GM12891 (cell line): ENCODE measurements at regions not wholly inside any gene's neighbourhood (a gene's known extent, or its start where the extent isn't known, plus 50 kb on each side); places are given as distances from the start of the nearest gene placed in this dataset.
A peak's percentile ranks its signal among the peaks of the same experiment; 100 is the strongest.

Source experiments
- DNase-seq: peaks from one replicate; pipeline ENCODE4 v3.0.0; 2011; ENCODE audit warnings: low spot score; ENCODE audit not compliant: insufficient read length
- FAIRE-seq: peaks from 2 replicates; lab custom pipeline; 2011; peaks lifted over from hg19 to GRCh38; lab: Jason Lieb, UNC
- PAX5 ChIP-seq: IDR thresholded peaks from 2 replicates; pipeline ENCODE4 v1.6.1; 2011; ENCODE audit warnings: low read length, moderate library complexity, mild to moderate bottlenecking; ENCODE audit not compliant: insufficient read depth, severe bottlenecking
- POLR2A ChIP-seq: IDR thresholded peaks from 2 replicates; pipeline ENCODE4 v1.6.1; 2011; ENCODE audit warnings: low read depth, low read length, control low read depth
- POLR2AphosphoS5 ChIP-seq: IDR thresholded peaks from 2 replicates; pipeline ENCODE4 v1.6.1; 2011; ENCODE audit warnings: low read depth, low read length, control low read depth
- POU2F2 ChIP-seq: IDR thresholded peaks from 2 replicates; pipeline ENCODE4 v1.6.1; 2011; ENCODE audit warnings: low read depth, mild to moderate bottlenecking, control low read depth, low read length, moderate library complexity
- SPI1 ChIP-seq: IDR thresholded peaks from 2 replicates; pipeline ENCODE4 v1.6.1; 2011; ENCODE audit warnings: low read depth, low read length, control low read depth
- TAF1 ChIP-seq: IDR thresholded peaks from 2 replicates; pipeline ENCODE4 v1.6.1; 2011; ENCODE audit warnings: low read depth, low read length, control low read depth

- FAIRE-seq (peak; percentile 62), DNase-seq (no peak)
- TF ChIP-seq SPI1 (no peak), TAF1 (no peak), PAX5 (no peak), POLR2AphosphoS5 (no peak), POLR2A (no peak), POU2F2 (no peak)
Observed at GRCh38 chr6:144585217-144585814, 300.2 kb downstream of the UTRN start.

GRCh38 chr6:144586986-144587385, 301.9 kb downstream of the UTRN start:
- DNase-seq (no peak), FAIRE-seq (no peak)

GRCh38 chr6:144588697-144589325, 303.7 kb downstream of the UTRN start:
- DNase-seq (no peak), FAIRE-seq (no peak)
- TF ChIP-seq POLR2A (no peak), TAF1 (no peak), PAX5 (no peak), POU2F2 (no peak), POLR2AphosphoS5 (no peak), SPI1 (no peak)

More at GRCh38 chr6:144586986-144587385, 301.9 kb downstream of the UTRN start:
- TF ChIP-seq PAX5: no peak
- no peak for TF ChIP-seq SPI1
- TF ChIP-seq POLR2A: no peak
- no peak for TF ChIP-seq POLR2AphosphoS5
- no peak for TF ChIP-seq TAF1
- no peak for TF ChIP-seq POU2F2

GRCh38 chr6:144590532-144590931, 305.4 kb downstream of the UTRN start:
- DNase-seq (no peak), FAIRE-seq (peak; percentile 58)
- TF ChIP-seq SPI1: peak; percentile 73
- no peak for TF ChIP-seq POU2F2

GRCh38 chr6:144593392-144593791, 308.3 kb downstream of the UTRN start:
- DNase-seq (no peak), FAIRE-seq (peak; percentile 9)
- no peak for TF ChIP-seq POLR2A
- TF ChIP-seq POU2F2: no peak
- TF ChIP-seq SPI1: no peak
- no peak for TF ChIP-seq TAF1
- TF ChIP-seq PAX5: no peak
- TF ChIP-seq POLR2AphosphoS5: no peak

- no peak for FAIRE-seq
- TF ChIP-seq POLR2AphosphoS5: no peak
- no peak for TF ChIP-seq POU2F2
- TF ChIP-seq SPI1: no peak
- no peak for TF ChIP-seq PAX5
- no peak for TF ChIP-seq TAF1
- TF ChIP-seq POLR2A: no peak
Observed at GRCh38 chr6:144594585-144594984, 309.4 kb downstream of the UTRN start.

GRCh38 chr6:144595266-144595665, 310.1 kb downstream of the UTRN start:
- FAIRE-seq: no peak
- no peak for DNase-seq
- no peak for TF ChIP-seq POU2F2
- TF ChIP-seq POLR2A: no peak
- no peak for TF ChIP-seq PAX5
- TF ChIP-seq POLR2AphosphoS5: no peak
- TF ChIP-seq TAF1: no peak
- TF ChIP-seq SPI1: no peak

More at GRCh38 chr6:144594585-144594984, 309.4 kb downstream of the UTRN start:
- DNase-seq: no peak

- DNase-seq (no peak), FAIRE-seq (no peak)
- no peak for TF ChIP-seq POLR2A
- TF ChIP-seq TAF1: no peak
- no peak for TF ChIP-seq POU2F2
- no peak for TF ChIP-seq POLR2AphosphoS5
- no peak for TF ChIP-seq PAX5
- no peak for TF ChIP-seq SPI1
Observed at GRCh38 chr6:144597511-144597910, 312.4 kb downstream of the UTRN start.

GRCh38 chr6:144599615-144600014, 314.5 kb downstream of the UTRN start:
- TF ChIP-seq POU2F2 (no peak), PAX5 (no peak)
- no peak for DNase-seq
- no peak for FAIRE-seq

- no peak for FAIRE-seq
- TF ChIP-seq POU2F2 (no peak), PAX5 (no peak), POLR2AphosphoS5 (no peak), SPI1 (no peak), POLR2A (no peak), TAF1 (no peak)
- DNase-seq: no peak
Observed at GRCh38 chr6:144601221-144601620, 316.1 kb downstream of the UTRN start.
